OCI-LY1 (cell line): ENCODE measurements at regions not wholly inside any gene's neighbourhood (a gene's known extent, or its start where the extent isn't known, plus 50 kb on each side); places are given as distances from the start of the nearest gene placed in this dataset.
"Not testable (repeated sequence)": the region's sequence is repeated elsewhere in the genome, so short reads cannot be mapped to it uniquely, and the experiment has no call there.

Source experiments
- EZH2 ChIP-seq: fragments of 200-600 bp; sonication (generic), shearing (Covaris generic); IDR thresholded peaks from 2 replicates; pipeline ENCODE4 v1.8.0; 2017; ENCODE audit warnings: borderline replicate concordance, mixed run types, mild to moderate bottlenecking, antibody characterized with exemption, low read length, moderate library complexity, mixed read lengths
- TF ChIP-seq, protein P1 (sequence below): fragments of 200-600 bp; sonication (generic), shearing (Covaris generic); IDR thresholded peaks from 2 replicates; pipeline ENCODE4 v1.5.1; 2017; ENCODE audit warnings: mild to moderate bottlenecking, antibody characterized with exemption, low read length, moderate library complexity, mixed read lengths

DNA sequence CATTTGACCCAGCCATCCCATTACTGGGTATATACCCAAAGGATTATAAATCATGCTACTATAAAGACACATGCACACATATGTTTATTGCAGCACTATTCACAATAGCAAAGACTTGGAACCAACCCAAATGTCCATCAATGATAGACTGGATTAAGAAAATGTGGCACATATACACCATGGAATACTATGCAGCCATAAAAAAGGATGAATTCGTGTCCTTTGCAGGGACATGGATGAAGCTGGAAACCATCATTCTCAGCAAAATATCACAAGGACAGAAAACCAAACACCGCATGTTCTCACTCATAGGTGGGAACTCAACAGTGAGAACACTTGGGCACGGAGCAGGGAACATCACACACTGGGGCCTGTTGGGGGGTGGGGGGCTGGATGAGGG is 290.0 kb upstream of the HNRNPA3 start:
- TF ChIP-seq, protein P1, sequence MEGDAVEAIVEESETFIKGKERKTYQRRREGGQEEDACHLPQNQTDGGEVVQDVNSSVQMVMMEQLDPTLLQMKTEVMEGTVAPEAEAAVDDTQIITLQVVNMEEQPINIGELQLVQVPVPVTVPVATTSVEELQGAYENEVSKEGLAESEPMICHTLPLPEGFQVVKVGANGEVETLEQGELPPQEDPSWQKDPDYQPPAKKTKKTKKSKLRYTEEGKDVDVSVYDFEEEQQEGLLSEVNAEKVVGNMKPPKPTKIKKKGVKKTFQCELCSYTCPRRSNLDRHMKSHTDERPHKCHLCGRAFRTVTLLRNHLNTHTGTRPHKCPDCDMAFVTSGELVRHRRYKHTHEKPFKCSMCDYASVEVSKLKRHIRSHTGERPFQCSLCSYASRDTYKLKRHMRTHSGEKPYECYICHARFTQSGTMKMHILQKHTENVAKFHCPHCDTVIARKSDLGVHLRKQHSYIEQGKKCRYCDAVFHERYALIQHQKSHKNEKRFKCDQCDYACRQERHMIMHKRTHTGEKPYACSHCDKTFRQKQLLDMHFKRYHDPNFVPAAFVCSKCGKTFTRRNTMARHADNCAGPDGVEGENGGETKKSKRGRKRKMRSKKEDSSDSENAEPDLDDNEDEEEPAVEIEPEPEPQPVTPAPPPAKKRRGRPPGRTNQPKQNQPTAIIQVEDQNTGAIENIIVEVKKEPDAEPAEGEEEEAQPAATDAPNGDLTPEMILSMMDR: not testable (repeated sequence)
- TF ChIP-seq EZH2: not testable (repeated sequence)
